GM18520 (cell line): ENCODE measurements at regions not wholly inside any gene's neighbourhood (a gene's known extent, or its start where the extent isn't known, plus 50 kb on each side); places are given as distances from the start of the nearest gene placed in this dataset.

Experiments used
- ATAC-seq: cut with Tn5 transposase; IDR thresholded peaks from one replicate; pipeline ENCODE4 v1.9.1; 2021; ENCODE audit not compliant: unreplicated experiment

DNA sequence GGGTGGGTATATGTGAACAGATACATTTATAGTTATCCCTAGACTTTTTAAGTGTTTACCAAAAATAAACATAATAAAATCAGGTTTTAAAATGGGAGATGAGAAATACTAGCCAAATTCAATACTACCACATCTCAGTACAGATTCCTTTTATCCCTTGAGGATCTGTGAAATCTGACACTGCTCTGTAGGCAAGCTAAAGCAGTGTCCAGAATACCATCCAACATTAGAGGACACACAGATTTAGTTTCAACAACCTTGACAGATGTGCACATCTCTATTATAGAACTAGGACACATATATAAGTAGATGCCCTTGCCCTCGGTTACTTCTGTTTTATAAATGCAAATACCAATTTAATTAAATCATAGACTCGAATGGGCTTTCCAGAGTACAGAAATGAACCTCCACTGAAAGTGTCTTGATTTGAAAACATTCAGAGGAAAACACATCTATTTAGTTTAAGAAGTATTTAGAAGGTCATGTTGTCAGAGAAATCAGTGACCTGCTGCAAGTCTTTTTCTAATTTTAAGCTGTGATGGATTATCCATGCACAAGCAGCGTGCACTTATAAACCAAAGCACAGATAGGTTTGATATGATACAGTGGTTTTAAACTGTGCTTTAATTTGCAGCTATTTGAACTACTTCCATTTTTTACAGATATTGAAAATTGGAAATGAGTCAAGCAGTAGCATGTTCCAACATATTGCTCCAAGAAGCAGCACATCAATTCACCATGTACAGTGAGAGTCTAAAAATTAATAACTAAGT, 156.3 kb upstream of the EPHA7 start:
- no peak for ATAC-seq

DNA sequence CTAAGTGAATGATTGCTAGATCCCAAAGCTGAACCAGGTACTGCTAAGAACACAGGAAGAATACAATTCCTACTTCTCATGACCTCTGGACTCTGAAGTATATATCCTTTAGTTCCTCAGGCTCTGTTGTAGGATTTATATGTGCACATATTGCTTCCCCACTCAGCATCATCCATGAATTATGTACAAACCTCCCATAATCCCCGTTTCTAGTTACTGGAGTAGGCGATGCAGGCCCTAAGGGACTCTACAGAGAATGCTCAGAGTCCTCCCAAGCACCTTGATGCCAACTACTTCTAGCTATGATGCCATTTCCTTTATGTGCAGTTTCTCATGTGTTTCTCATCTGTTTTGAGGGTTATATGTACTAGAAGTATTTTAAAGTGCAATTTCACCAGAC, 154.9 kb upstream of the EPHA7 start:
- ATAC-seq: no peak

DNA sequence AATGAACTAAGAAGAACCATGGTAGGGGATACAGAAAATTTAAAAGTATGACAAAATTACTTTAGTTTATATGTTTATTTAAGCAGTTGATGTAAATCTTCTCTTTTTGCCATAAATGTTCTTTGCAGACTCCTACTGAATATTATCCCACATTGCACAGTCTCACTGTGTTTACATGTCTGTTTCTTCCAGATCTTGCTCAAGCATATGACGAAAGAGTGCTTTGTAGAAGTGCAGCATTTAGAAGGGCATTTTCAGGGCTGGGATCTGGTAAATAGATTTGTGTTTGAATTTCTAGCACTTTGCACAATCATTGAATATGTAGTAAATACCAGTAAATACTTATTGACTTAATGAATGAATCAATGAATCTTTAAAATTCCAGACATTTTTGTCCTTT, 152.0 kb upstream of the EPHA7 start:
- no peak for ATAC-seq

DNA sequence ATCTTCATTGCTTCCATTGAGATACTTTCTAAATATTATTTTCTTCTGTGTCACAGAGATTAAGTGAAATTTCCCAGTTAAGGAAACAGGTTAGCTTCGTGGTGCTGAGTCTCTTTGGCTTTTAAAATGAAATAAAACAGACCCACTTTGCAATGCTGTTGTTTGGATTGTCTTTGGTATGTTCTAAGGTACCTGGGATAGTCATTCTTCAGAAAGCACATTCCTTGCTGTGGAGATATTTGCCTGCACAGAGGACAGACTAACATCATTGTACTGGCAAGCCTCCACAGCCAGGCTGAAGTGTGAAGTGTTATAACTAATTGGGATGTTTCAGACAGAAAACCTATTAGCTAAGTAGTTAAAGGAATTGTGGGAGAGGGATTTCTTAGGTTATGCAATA, 148.8 kb upstream of the EPHA7 start:
- ATAC-seq: no peak

DNA sequence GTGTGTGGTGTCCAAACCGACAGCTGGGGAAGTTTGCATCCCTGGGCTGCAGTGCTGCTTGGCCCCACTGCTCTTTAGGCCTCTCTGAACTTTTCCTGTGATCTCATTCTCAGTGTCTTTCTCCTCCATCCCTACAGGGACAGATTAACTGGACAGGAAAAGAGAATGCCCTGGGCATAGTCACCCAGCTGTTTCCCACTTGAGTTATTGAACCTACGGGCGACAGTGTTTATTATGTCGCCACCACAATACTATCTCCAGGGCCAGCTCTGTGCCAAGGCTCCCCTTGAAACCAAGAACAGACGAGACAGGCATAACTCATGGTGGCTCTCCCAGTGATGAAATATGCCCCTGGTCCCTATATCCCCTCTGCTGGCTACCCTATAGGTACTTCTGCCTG, 147.8 kb upstream of the EPHA7 start:
- no peak for ATAC-seq

DNA sequence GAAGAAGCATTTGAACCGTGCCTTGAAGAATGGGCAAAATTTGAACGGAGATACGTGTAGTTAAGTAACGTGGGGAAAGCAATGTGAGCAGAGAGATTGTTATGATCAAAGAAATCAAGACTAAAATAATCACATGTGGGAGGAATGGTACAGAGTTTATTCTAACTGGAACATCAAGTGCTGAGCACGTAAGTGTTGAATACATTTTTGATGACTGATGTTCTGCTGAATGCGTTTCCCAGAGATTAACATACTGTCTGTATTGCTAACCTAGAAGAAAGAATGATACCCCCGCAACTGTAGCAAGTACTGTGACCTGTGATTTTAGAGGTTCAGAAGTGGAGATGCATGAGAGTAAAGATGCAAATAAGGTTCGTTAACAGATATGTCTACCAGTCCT, 146.9 kb upstream of the EPHA7 start:
- no peak for ATAC-seq

DNA sequence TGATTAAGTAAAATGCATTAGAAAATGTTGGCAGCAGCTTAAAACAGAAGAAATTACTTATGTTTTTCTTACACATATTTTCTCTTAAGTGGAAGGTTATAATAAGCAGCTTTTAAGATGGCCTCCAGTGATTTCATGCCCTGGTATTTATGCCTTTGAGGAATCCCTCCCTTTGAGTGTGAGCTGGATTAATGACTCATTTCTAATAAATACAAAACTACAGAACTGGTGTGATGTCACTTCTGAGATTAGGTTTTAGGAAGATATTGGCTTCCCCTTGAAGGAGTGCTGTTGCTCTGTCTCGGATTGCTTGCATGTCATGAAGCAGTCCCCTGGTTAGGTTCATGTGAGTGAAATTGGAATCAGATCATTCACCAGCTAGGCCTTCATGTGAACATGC, 143.2 kb upstream of the EPHA7 start:
- no peak for ATAC-seq

- ATAC-seq: no peak
Measured at GRCh38 chr6:93555292-93555691, 135.9 kb upstream of the EPHA7 start.

GRCh38 chr6:93554018-93554417, 134.7 kb upstream of the EPHA7 start:
- ATAC-seq: no peak

DNA sequence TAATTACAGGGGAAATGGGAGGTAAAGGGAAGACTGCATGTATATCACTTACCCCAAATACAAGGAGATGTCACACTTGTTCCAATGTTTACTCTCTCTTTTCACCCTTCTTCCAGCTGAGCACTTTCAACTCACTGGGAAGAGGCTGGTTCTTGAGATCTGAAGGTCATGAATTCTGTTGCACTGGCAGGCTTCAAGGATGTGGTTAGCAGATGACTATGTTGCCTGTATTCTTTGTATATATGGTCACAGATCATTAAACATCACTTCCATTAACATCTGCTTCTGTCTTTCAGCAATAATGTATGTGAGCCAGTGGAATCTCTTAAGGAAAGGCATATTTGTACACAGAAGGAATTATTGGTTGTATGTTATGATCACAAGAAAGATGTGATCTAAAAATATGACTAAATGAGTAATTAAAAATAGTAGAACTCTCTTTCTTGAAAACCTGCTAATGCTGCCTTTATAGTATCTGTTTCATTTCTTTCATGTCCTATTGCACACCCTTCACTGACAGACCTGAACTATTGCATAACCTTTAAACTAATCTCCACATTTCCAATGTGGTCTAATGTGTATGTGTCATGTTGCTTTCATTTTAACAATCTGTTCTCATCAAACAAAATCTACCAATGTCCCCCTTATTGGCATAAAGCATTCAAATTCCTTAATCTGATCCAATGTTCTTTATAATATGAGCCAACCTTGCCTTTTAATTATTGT, 131.4 kb upstream of the EPHA7 start:
- no peak for ATAC-seq

- no peak for ATAC-seq
Measured at GRCh38 chr6:93549868-93550267, 130.5 kb upstream of the EPHA7 start.

GRCh38 chr6:93524671-93525451, 105.5 kb upstream of the EPHA7 start:
- ATAC-seq: no peak

DNA sequence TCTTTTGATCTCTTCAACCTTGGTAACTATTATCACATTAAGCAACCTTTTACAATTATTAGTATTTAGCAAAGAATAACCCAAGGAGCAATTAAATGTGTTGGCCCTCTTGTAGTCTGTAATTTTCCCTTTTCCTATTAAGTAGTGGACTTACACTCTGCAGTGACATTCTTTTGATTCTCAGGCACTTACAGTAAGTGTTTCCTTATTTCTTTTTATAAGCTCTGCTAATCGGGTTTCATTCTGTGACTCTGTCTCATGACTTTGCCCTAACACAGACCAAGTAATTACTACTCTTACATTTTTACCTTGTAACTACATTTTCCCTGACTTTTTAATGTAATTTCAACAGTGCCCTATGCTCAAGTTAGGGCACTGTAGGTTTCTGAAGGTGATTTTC, 104.0 kb upstream of the EPHA7 start:
- ATAC-seq: no peak

DNA sequence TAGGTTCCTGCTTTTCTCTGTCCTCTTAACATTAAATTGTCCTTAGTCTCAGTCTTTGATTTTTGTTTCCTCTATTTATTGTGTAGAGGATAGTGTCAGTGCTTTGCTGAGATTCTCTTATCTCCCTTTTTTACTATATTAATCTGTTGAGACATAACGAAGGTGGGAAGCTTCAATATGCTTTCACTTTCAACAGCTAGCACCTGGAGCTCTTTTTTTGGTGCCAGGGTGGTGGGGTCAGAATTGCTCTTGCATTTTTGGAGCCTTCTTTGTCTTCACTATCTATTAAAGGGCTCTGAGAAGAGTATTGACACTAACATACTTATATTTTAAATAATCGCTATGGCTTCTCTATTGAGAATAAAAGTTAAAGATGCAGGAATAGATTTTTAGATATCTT, 97.1 kb upstream of the EPHA7 start:
- no peak for ATAC-seq

DNA sequence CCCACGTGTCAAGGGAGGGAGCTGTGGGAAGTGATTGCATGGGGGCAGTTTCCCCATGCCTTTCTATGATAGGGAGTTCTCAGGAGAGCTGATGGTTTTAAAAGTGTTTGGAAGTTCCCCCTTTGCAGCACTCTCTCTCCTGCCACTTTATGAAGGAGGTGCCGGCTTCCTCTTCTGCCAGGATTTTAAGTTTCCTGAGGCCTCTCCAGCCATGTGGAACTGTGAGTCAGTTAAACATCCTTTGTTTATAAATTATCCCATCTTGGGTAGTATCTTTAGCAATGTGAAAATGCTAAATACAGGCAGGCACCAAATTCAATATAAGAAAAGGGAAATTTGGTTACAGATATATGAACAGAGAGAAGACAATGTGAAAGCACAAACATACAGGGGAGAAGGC, 96.4 kb upstream of the EPHA7 start:
- no peak for ATAC-seq

DNA sequence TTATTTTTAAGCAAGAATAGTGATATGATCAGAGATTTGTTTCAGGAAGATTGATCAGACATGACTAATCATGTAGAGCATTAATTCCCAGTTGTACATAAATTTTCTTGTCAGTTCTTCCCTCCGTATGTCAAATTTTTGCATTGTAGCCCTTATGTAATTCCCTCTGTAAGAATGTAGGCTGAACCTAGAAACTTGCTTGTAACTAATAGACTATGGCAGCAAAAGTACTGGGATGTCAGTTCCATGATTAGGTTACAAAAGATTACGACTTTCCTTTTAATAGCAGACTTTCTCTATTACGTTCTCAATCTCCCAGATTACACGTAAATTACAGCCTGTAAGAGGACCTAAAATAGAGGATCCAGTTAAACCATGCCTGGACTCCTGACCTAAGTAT, 79.4 kb upstream of the EPHA7 start:
- ATAC-seq: no peak

GRCh38 chr6:93496548-93496947, 77.2 kb upstream of the EPHA7 start:
- no peak for ATAC-seq

GRCh38 chr6:93494057-93494456, 74.7 kb upstream of the EPHA7 start:
- ATAC-seq: no peak

GRCh38 chr6:93474733-93475179, 55.4 kb upstream of the EPHA7 start:
- ATAC-seq: no peak

GRCh38 chr6:93471281-93471680, 51.9 kb upstream of the EPHA7 start:
- no peak for ATAC-seq
